IMR-90 (cell line): ENCODE measurements at regions not wholly inside any gene's neighbourhood (a gene's known extent, or its start where the extent isn't known, plus 50 kb on each side); places are given as distances from the start of the nearest gene placed in this dataset.

ENCODE experiments used
- ATAC-seq: fragments of 200-7000 bp; cut with Tn5 transposase; 2 replicates; pipeline ENCODE4 v1.9.1; 2020; ENCODE audit warnings: low read depth, mild to moderate bottlenecking, moderate library complexity
- BruUV-seq: library from RNA; stranded (reverse); fragments of 400-500 nt; replicated peaks from 2 replicates; lab custom pipeline; 2021; lab: Mats Ljungman, UMichigan
- CTCF ChIA-PET: fragments of 300-600 bp; formaldehyde crosslinking; extraction: SDS; loops from one replicate; lab custom pipeline; 2021; ENCODE audit warnings: antibody characterized with exemption; lab: Yijun Ruan, JAX
- POLR2A ChIA-PET: fragments of 300-600 bp; sonication (Branson Sonifier 250); formaldehyde crosslinking; loops from one replicate; lab custom pipeline; 2022; ENCODE audit warnings: antibody characterized with exemption; ENCODE audit not compliant: unreplicated experiment; lab: Charles Lee
- DNase-seq: peaks from one replicate; pipeline ENCODE4 v3.0.0; 2013
- H2AFZ ChIP-seq: replicated peaks from 2 replicates; pipeline ENCODE3; 2013; ENCODE audit warnings: low read length, mild to moderate bottlenecking; ENCODE audit not compliant: poor library complexity
- H2AK5ac ChIP-seq: 2 replicates; pipeline ENCODE4 v1.6.1; 2013; ENCODE audit warnings: low read depth, low read length, inconsistent platforms
- H2AK9ac ChIP-seq: replicated peaks from 2 replicates; pipeline ENCODE3; 2013; ENCODE audit warnings: mild to moderate bottlenecking, low read depth, low read length, moderate library complexity; ENCODE audit not compliant: poor library complexity
- H2BK120ac ChIP-seq: 2 replicates; pipeline ENCODE4 v1.6.1; 2013; ENCODE audit warnings: low read depth, low read length, inconsistent platforms
- H2BK15ac ChIP-seq: 3 replicates; pipeline ENCODE4 v1.6.1; 2013; ENCODE audit warnings: low read depth, low read length, inconsistent platforms
- H2BK20ac ChIP-seq: 2 replicates; pipeline ENCODE4 v1.6.1; 2013; ENCODE audit warnings: low read depth, mild to moderate bottlenecking, inconsistent platforms, low read length, moderate library complexity
- H2BK5ac ChIP-seq: 2 replicates; pipeline ENCODE4 v1.6.1; 2013; ENCODE audit warnings: mild to moderate bottlenecking, low read depth, low read length, inconsistent platforms; ENCODE audit not compliant: poor library complexity, severe bottlenecking
- H3K14ac ChIP-seq: replicated peaks from 2 replicates; pipeline ENCODE4 v1.6.1; 2013; ENCODE audit warnings: low read depth, low read length, inconsistent platforms
- H3K18ac ChIP-seq: 2 replicates; pipeline ENCODE4 v1.6.1; 2013; ENCODE audit warnings: low read depth, low read length, control low read depth
- H3K23ac ChIP-seq: 2 replicates; pipeline ENCODE4 v1.6.1; 2013; ENCODE audit warnings: low read depth, low read length, inconsistent platforms
- H3K27ac ChIP-seq: 2 replicates; pipeline ENCODE4 v1.5.1; 2013; ENCODE audit warnings: mild to moderate bottlenecking, control low read depth, low read length; ENCODE audit not compliant: insufficient read depth
- H3K27me3 ChIP-seq: 2 replicates; pipeline ENCODE4 v1.6.1; 2013; ENCODE audit warnings: low read length; ENCODE audit not compliant: control insufficient read depth, insufficient read depth
- H3K36me3 ChIP-seq: 2 replicates; pipeline ENCODE4 v1.6.1; 2013; ENCODE audit warnings: low read length, mixed read lengths; ENCODE audit not compliant: control insufficient read depth, insufficient read depth
- H3K4ac ChIP-seq: 2 replicates; pipeline ENCODE4 v1.6.1; 2013; ENCODE audit warnings: low read depth, low read length, inconsistent platforms
- H3K4me1 ChIP-seq: 2 replicates; pipeline ENCODE4 v1.6.1; 2013; ENCODE audit warnings: low read length, mixed read lengths; ENCODE audit not compliant: control insufficient read depth, insufficient read depth
- H3K4me2 ChIP-seq: 2 replicates; pipeline ENCODE4 v1.6.1; 2013; ENCODE audit warnings: low read depth, mild to moderate bottlenecking, control low read depth, low read length, moderate library complexity
- H3K4me3 ChIP-seq: 2 replicates; pipeline ENCODE4 v1.5.1; 2013; ENCODE audit warnings: low read depth, mild to moderate bottlenecking, control low read depth, low read length, moderate library complexity; ENCODE audit not compliant: insufficient read depth
- H3K56ac ChIP-seq: 2 replicates; pipeline ENCODE4 v1.6.1; 2013; ENCODE audit warnings: low read length, inconsistent platforms; ENCODE audit not compliant: insufficient read depth; ENCODE audit errors: extremely low read depth
- H3K79me1 ChIP-seq, 2 experiments: 2 replicates each; pipeline ENCODE4 v1.6.1; 2013; ENCODE audit warnings: low read length in 2 of 2, inconsistent platforms in 1 of 2, low read depth in 1 of 2
- H3K9ac ChIP-seq: 2 replicates; pipeline ENCODE4 v1.6.1; 2013; ENCODE audit warnings: low read depth, low read length, control low read depth
- H3K9me1 ChIP-seq: 2 replicates; pipeline ENCODE4 v1.6.1; 2013; ENCODE audit warnings: low read length, inconsistent platforms; ENCODE audit not compliant: insufficient read depth
- H3K9me3 ChIP-seq: 2 replicates; pipeline ENCODE4 v1.6.1; 2013; ENCODE audit warnings: low read length; ENCODE audit not compliant: control insufficient read depth, insufficient read depth
- H4K20me1 ChIP-seq: 2 replicates; pipeline ENCODE4 v1.6.1; 2013; ENCODE audit warnings: low read length, inconsistent platforms; ENCODE audit not compliant: insufficient read depth
- H4K5ac ChIP-seq: 2 replicates; pipeline ENCODE4 v1.6.1; 2013; ENCODE audit warnings: mild to moderate bottlenecking, low read depth, low read length, control low read depth
- H4K8ac ChIP-seq, 2 experiments: 2 replicates each; pipeline ENCODE4 v1.6.1; 2013; ENCODE audit warnings: low read depth in 2 of 2, low read length in 2 of 2, control low read depth in 1 of 2, inconsistent platforms in 1 of 2
- H4K91ac ChIP-seq: 2 replicates; pipeline ENCODE4 v1.6.1; 2013; ENCODE audit warnings: low read depth, low read length, inconsistent platforms; ENCODE audit not compliant: insufficient read depth
- BHLHE40 ChIP-seq: fragments of 150-350 bp; IDR thresholded peaks from 2 replicates; pipeline ENCODE4 v1.6.1; 2016; ENCODE audit warnings: mild to moderate bottlenecking, low read depth, low read length
- CHD1 ChIP-seq: IDR thresholded peaks from 2 replicates; pipeline ENCODE4 v1.6.1; 2012; ENCODE audit warnings: low read depth, low read length, improper control_type of control experiment
- ELK1 ChIP-seq: fragments of 150-350 bp; IDR thresholded peaks from 2 replicates; pipeline ENCODE4 v1.6.1; 2016; ENCODE audit warnings: low read depth, mild to moderate bottlenecking, low read length, moderate library complexity, borderline replicate concordance
- FOS ChIP-seq: fragments of 150-350 bp; IDR thresholded peaks from 2 replicates; pipeline ENCODE4 v1.6.1; 2016; ENCODE audit warnings: low read depth, low read length
- MAZ ChIP-seq: IDR thresholded peaks from 2 replicates; pipeline ENCODE4 v1.6.1; 2012; ENCODE audit warnings: low read depth, mild to moderate bottlenecking, low read length, improper control_type of control experiment, moderate library complexity, borderline replicate concordance
- MXI1 ChIP-seq: IDR thresholded peaks from 2 replicates; pipeline ENCODE4 v1.6.1; 2012; ENCODE audit warnings: low read depth, mild to moderate bottlenecking, low read length, moderate library complexity, borderline replicate concordance
- RFX5 ChIP-seq: IDR thresholded peaks from 2 replicates; pipeline ENCODE4 v1.8.0; 2012; ENCODE audit warnings: low read depth, mild to moderate bottlenecking, low read length, moderate library complexity
- SMC3 ChIP-seq: fragments of 150-350 bp; IDR thresholded peaks from 2 replicates; pipeline ENCODE4 v1.6.1; 2016; ENCODE audit warnings: low read depth, mild to moderate bottlenecking, antibody characterized with exemption, low read length, moderate library complexity
- USF2 ChIP-seq: fragments of 150-350 bp; IDR thresholded peaks from 2 replicates; pipeline ENCODE4 v1.6.1; 2017; ENCODE audit warnings: mild to moderate bottlenecking, antibody characterized with exemption, low read length, low read depth
- WGBS, 2 experiments: methylation state at CpG; one replicate each; pipeline versions ENCODE4 v1.1.5 to v1.1.7; 2013; ENCODE audit warnings: missing lambda C conversion rate in 2 of 2; ENCODE audit not compliant: insufficient read length in 1 of 2; ENCODE audit errors: extremely low coverage in 2 of 2; 5-methylcytosine and 5-hydroxymethylcytosine counted together
- dilution Hi-C: fragments of 300-500 bp; cut with HindIII; formaldehyde crosslinking; loops from one replicate; pipeline ENCODE4 v1.14.3; 2018; ENCODE audit warnings: low sequenced_read_pairs; ENCODE audit not compliant: unreplicated experiment
- in situ Hi-C: fragments of 300-500 bp; cut with MboI; formaldehyde crosslinking; loops from 3 replicates; pipeline ENCODE4 v1.14.3; 2019; ENCODE audit warnings: low sequenced_read_pairs, inconsistent platforms, mixed read lengths
- intact Hi-C: fragments of 100-400 bp; cut with micrococcal nuclease; formaldehyde crosslinking; loops from 2 replicates; pipeline ENCODE4 v1.10.0; 2022

- H3K14ac ChIP-seq, result no peak overlapping the region
- H3K79me1 ChIP-seq, result no peaks in the 10 kb centered on the region
- CTCF ChIA-PET, result no interaction called here
- dilution Hi-C loops (no loop called here), in situ Hi-C loops (no loop called here), intact Hi-C loops (no loop called here)
- no peak overlapping the region for H2AFZ ChIP-seq
- H3K36me3 ChIP-seq, result no peaks in the 10 kb centered on the region
- H3K4me1 ChIP-seq, result no peaks in the 10 kb centered on the region
- no peaks in the 10 kb centered on the region for H3K9me1 ChIP-seq
- H3K23ac ChIP-seq, result no peak overlapping the region
- no CpG with 5 or more reads among the region's 2 CpGs for WGBS, 2 experiments
- no peak overlapping the region for H3K56ac ChIP-seq
- H3K9me3 ChIP-seq, result peaks cover 4% of the 10 kb centered on the region; the same call in 1 of the 2 replicates
- no peak overlapping the region for H3K4me3 ChIP-seq
- H2BK15ac ChIP-seq, result no peak overlapping the region
- no peak overlapping the region for H2BK5ac ChIP-seq
- H4K91ac ChIP-seq, result no peak overlapping the region
- H2AK5ac ChIP-seq, result no peak overlapping the region
- no peak overlapping the region for H2AK9ac ChIP-seq
- H2BK20ac ChIP-seq, result no peak overlapping the region
- ATAC-seq (no peak), DNase-seq (no peak)
- POLR2A ChIA-PET, result no interaction called here
- BruUV-seq, result no TSS peak
- no peaks in the 10 kb centered on the region for H3K27me3 ChIP-seq
- H4K8ac ChIP-seq, result no peak overlapping the region
- H2BK120ac ChIP-seq, result no peak overlapping the region
- H3K27ac ChIP-seq, result no peak overlapping the region
- H3K18ac ChIP-seq, result no peak overlapping the region
- TF ChIP-seq BHLHE40 (no peak), CHD1 (no peak), FOS (no peak), USF2 (no peak), MAZ (no peak), MXI1 (no peak), ELK1 (no peak), RFX5 (no peak), SMC3 (no peak)
- H4K5ac ChIP-seq, result no peak overlapping the region
- no peaks in the 10 kb centered on the region for H4K20me1 ChIP-seq
- H3K4me2 ChIP-seq, result no peak overlapping the region
- no peak overlapping the region for H3K9ac ChIP-seq
- H3K4ac ChIP-seq, result no peak overlapping the region
Observed at GRCh38 chr3:96264701-96265100, 549.7 kb upstream of the EPHA6 start.
